KMS-11 (cell line): ENCODE measurements at regions not wholly inside any gene's neighbourhood (a gene's known extent, or its start where the extent isn't known, plus 50 kb on each side); places are given as distances from the start of the nearest gene placed in this dataset.

Experiments
- H2AFZ ChIP-seq: fragments of 200-600 bp; sonication (generic); 2 replicates; pipeline ENCODE4 v1.6.1; 2016; ENCODE audit warnings: antibody characterized with exemption, mixed run types, low read depth
- H3K27ac ChIP-seq: fragments of 200-600 bp; sonication (generic); 2 replicates; pipeline ENCODE4 v1.6.1; 2016; ENCODE audit warnings: mild to moderate bottlenecking, mixed run types
- H3K27me3 ChIP-seq: fragments of 200-600 bp; sonication (generic); 2 replicates; pipeline ENCODE4 v1.6.1; 2017; ENCODE audit warnings: mild to moderate bottlenecking, low read depth, mixed run types, moderate library complexity; ENCODE audit not compliant: insufficient read depth
- H3K36me3 ChIP-seq: fragments of 200-600 bp; sonication (generic); 2 replicates; pipeline ENCODE4 v1.6.1; 2017; ENCODE audit warnings: mild to moderate bottlenecking, mixed run types; ENCODE audit not compliant: insufficient read depth
- H3K4me1 ChIP-seq: fragments of 200-600 bp; sonication (generic); 2 replicates; pipeline ENCODE4 v1.6.1; 2016; ENCODE audit warnings: mild to moderate bottlenecking, low read depth, mixed run types; ENCODE audit not compliant: poor library complexity, severe bottlenecking
- H3K4me2 ChIP-seq: fragments of 200-600 bp; sonication (generic); 2 replicates; pipeline ENCODE4 v1.7.0; 2016; ENCODE audit warnings: mild to moderate bottlenecking, mixed run types
- H3K4me3 ChIP-seq: fragments of 200-600 bp; sonication (generic); IDR thresholded peaks from 2 replicates; pipeline ENCODE4 v1.6.1; 2017; ENCODE audit warnings: low read depth, low read length, mixed read lengths; ENCODE audit not compliant: insufficient read depth
- H3K79me2 ChIP-seq: fragments of 200-600 bp; sonication (generic); 2 replicates; pipeline ENCODE4 v1.6.1; 2016; ENCODE audit warnings: low read depth, mixed run types; ENCODE audit not compliant: insufficient read depth
- H3K9ac ChIP-seq: fragments of 200-600 bp; sonication (generic); 2 replicates; pipeline ENCODE4 v1.6.1; 2016; ENCODE audit warnings: mild to moderate bottlenecking, mixed run types
- H4K20me1 ChIP-seq: fragments of 200-600 bp; sonication (generic); 2 replicates; pipeline ENCODE4 v1.6.1; 2016; ENCODE audit warnings: mild to moderate bottlenecking, mixed run types; ENCODE audit not compliant: insufficient read depth
- TF ChIP-seq, protein P1 (sequence below): fragments of 200-600 bp; sonication (generic); conservative IDR thresholded peaks from 2 replicates; pipeline ENCODE4 v1.6.1; 2017; ENCODE audit warnings: low read depth, mild to moderate bottlenecking, antibody characterized with exemption, low read length, moderate library complexity, mixed read lengths

DNA sequence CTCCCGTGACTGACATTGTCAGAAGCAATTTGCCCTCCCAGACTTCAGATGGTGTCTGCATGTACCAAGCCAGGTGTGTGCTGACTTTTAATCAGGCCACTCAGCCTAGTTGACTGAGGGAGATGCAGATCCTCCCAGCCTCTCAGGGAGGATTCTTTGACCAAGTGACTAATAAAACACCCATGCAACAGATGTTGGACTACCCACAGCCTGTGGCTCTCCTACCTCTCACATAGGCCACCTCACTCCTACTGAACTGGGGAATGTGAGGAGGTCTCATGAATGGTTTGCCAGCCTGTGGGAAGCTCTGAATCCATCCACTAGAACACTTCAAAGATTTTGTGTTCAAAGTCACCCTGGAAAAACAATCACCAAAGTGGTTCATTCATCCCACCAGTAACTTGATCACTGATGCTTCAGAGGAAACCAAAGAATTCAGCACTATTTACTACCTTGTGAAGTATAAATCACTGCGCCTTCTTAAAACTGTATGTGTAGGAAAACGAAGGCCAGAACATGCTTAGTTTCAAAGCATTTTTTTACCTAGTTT lies 80.1 kb downstream of the ESM1 start:
- TF ChIP-seq, protein P1, sequence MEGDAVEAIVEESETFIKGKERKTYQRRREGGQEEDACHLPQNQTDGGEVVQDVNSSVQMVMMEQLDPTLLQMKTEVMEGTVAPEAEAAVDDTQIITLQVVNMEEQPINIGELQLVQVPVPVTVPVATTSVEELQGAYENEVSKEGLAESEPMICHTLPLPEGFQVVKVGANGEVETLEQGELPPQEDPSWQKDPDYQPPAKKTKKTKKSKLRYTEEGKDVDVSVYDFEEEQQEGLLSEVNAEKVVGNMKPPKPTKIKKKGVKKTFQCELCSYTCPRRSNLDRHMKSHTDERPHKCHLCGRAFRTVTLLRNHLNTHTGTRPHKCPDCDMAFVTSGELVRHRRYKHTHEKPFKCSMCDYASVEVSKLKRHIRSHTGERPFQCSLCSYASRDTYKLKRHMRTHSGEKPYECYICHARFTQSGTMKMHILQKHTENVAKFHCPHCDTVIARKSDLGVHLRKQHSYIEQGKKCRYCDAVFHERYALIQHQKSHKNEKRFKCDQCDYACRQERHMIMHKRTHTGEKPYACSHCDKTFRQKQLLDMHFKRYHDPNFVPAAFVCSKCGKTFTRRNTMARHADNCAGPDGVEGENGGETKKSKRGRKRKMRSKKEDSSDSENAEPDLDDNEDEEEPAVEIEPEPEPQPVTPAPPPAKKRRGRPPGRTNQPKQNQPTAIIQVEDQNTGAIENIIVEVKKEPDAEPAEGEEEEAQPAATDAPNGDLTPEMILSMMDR = no peak
- H3K4me1 ChIP-seq = peaks cover 60% of the 10 kb centered on the region
- no peaks in the 10 kb centered on the region for H3K79me2 ChIP-seq
- H3K27me3 ChIP-seq = no peaks in the 10 kb centered on the region
- H3K4me2 ChIP-seq = no peak overlapping the region
- H3K36me3 ChIP-seq = no peaks in the 10 kb centered on the region
- H3K4me3 ChIP-seq = no peak overlapping the region
- H3K27ac ChIP-seq = no peak overlapping the region
- no peak overlapping the region for H2AFZ ChIP-seq
- no peak overlapping the region for H3K9ac ChIP-seq
- H4K20me1 ChIP-seq = no peaks in the 10 kb centered on the region

DNA sequence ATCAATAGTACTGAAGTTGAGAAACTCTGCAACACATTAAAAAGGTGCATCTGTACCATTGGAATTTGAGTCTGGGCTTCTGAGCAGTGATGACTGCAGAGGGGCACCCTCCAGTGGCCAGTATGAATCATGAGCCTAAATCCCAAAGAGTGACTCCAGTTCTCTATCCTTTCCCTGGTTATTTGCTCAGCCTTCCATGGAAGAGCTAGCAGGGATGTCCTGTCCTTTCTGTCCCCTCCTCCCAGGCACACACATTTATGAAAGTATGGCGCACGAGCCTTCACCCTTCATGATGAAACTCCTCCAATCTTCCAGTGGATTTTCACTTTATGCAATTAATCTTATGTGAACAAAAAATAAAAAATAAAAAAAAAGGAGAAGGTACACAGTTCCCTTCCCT lies 81.0 kb downstream of the ESM1 start:
- no peak overlapping the region for H3K4me3 ChIP-seq
- no peaks in the 10 kb centered on the region for H4K20me1 ChIP-seq
- H3K4me2 ChIP-seq = peak overlapping the region; percentile 62; the same call in 1 of the 2 replicates
- H3K4me1 ChIP-seq = peaks cover 69% of the 10 kb centered on the region
- TF ChIP-seq, protein P1 = peak; percentile 69
- H3K27me3 ChIP-seq = no peaks in the 10 kb centered on the region
- no peaks in the 10 kb centered on the region for H3K79me2 ChIP-seq
- no peak overlapping the region for H2AFZ ChIP-seq
- no peaks in the 10 kb centered on the region for H3K36me3 ChIP-seq
- H3K9ac ChIP-seq = no peak overlapping the region
- H3K27ac ChIP-seq = no peak overlapping the region

DNA sequence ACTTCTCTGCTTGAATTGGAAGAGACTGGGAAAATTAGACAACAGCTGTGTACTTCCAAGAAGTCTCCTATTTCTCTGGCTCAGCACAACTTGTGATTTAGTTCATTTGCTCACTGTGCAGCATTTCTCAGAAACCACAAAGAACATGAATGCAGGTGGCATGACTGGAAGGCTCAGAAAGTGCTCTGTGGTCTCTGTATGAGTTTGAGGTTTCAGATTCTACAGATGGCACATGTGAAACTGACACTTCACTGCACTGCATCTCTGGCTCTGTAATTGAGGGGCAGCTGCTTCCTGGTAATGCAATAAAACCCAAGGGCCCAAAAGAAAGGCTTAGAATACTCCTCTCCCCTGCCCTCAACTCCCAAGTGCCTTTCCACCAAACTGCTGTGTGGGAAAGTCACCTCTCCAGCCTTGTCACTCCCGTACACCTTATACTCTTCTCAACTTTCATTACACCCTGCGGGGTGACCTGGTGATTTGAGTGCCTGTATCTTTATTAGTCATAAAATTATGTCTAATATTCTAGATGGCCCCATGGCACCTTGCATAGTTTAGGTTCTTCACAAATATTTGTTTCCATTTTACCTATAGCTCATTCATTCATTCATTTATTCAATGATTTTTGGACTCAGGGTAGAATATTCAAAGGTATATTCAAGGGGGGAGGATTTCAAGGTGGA lies 82.5 kb downstream of the ESM1 start:
- H3K27ac ChIP-seq = peak overlapping the region; percentile 72
- H3K4me2 ChIP-seq = peak overlapping the region; percentile 70
- no peak overlapping the region for H3K4me3 ChIP-seq
- peaks cover 77% of the 10 kb centered on the region for H3K4me1 ChIP-seq
- no peaks in the 10 kb centered on the region for H4K20me1 ChIP-seq
- H3K36me3 ChIP-seq = no peaks in the 10 kb centered on the region
- H2AFZ ChIP-seq = no peak overlapping the region
- no peaks in the 10 kb centered on the region for H3K79me2 ChIP-seq
- peak overlapping the region; percentile 26; the same call in 1 of the 2 replicates for H3K9ac ChIP-seq
- TF ChIP-seq, protein P1 = 0 out of 2 replicates have a peak, but pooled peaks have one; percentile 10
- no peaks in the 10 kb centered on the region for H3K27me3 ChIP-seq

DNA sequence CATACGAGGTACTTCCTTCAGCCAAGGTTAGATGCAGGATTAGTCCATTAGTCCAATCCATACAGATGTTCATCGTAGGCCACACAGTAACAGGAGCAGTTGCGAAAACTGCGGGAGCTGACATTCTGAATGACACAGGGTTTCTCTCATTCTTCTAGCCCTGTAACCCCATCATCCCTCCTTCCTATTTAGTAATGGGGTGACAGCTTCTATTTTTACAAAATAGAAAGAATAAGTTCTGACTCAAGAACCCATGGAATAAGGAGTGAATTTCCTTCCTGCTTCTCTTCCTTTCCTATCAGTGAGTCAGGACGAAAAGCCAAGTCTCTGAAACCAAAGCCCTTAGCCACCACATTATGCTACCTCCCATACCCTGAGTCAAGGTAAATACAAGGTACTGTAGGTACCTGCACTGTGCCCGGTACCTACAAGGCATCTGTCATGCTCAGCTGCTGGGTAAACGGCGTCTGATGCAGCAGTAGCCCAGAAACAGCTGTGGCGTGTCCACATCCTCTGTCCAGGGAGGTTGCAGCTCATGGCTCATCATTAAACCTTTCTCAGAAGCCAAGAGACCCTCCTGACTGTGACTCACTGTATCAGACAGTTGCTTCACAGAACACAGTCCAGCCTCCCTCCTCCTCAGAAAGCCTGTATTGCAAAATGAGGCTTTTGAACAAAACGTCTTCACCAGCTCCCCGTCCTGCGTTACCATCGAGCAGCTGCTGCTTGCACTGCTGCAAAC lies 84.2 kb downstream of the ESM1 start:
- H3K79me2 ChIP-seq = no peaks in the 10 kb centered on the region
- H3K27me3 ChIP-seq = no peaks in the 10 kb centered on the region
- no peak overlapping the region for H3K4me3 ChIP-seq
- H3K4me2 ChIP-seq = peak overlapping the region; percentile 70
- TF ChIP-seq, protein P1 = no peak
- peaks cover 85% of the 10 kb centered on the region for H3K4me1 ChIP-seq
- H3K27ac ChIP-seq = peak overlapping the region; percentile 72
- peak overlapping the region; percentile 53; the same call in 1 of the 2 replicates for H2AFZ ChIP-seq
- H4K20me1 ChIP-seq = no peaks in the 10 kb centered on the region
- H3K9ac ChIP-seq = peak overlapping the region; percentile 22; the same call in 1 of the 2 replicates
- H3K36me3 ChIP-seq = no peaks in the 10 kb centered on the region
